ENCODE measurements at regions not wholly inside any gene's neighbourhood (a gene's known extent, or its start where the extent isn't known, plus 50 kb on each side); places are given as distances from the start of the nearest gene placed in this dataset.
A peak's percentile ranks its signal among the peaks of the same experiment; 100 is the strongest.

GRCh38 chr7:96784597-96784996, 75.0 kb upstream of the SEM1 start:
- Histone ChIP-seq H3K36me3 (ENCODE audit: control insufficient read depth, insufficient read depth, low read length) (no peaks in the 10 kb centered on the region), H3K27ac (ENCODE audit: insufficient read depth, low read length, poor library complexity, severe bottlenecking) (no peak overlapping the region), H3K9me3 (ENCODE audit: control insufficient read depth in 2 of 2, low read length in 2 of 2) (no peaks in the 10 kb centered on the region), H3K27me3 (ENCODE audit: control insufficient read depth, insufficient read depth, low read length) (no peaks in the 10 kb centered on the region), H3K4me1 (ENCODE audit: control insufficient read depth, insufficient read depth, low read length, poor library complexity, severe bottlenecking) (no peaks in the 10 kb centered on the region), H3K4me3 (ENCODE audit: low read depth, low read length) (no peak overlapping the region)
- Mint-ChIP-seq H3K4me1 (no peaks in the 10 kb centered on the region), H3K4me3 (no peak overlapping the region), H3K36me3 (no peaks in the 10 kb centered on the region), H3K27me3 (no peaks in the 10 kb centered on the region), H3K27ac (no peak overlapping the region), H3K9me3 (peaks cover 0 to 2% (median 0%) of the 10 kb centered on the region in 7 donors)
- no peak for ATAC-seq (ENCODE audit: low read depth in 2 of 2)
- no peak for DNase-seq

- Histone ChIP-seq H3K27me3 (ENCODE audit: control insufficient read depth, insufficient read depth, low read length) (no peaks in the 10 kb centered on the region), H3K9me3 (ENCODE audit: control insufficient read depth in 2 of 2, low read length in 2 of 2) (no peaks in the 10 kb centered on the region), H3K4me3 (ENCODE audit: low read depth, low read length) (no peak overlapping the region), H3K4me1 (ENCODE audit: control insufficient read depth, insufficient read depth, low read length, poor library complexity, severe bottlenecking) (no peaks in the 10 kb centered on the region), H3K36me3 (ENCODE audit: control insufficient read depth, insufficient read depth, low read length) (no peaks in the 10 kb centered on the region), H3K27ac (ENCODE audit: insufficient read depth, low read length, poor library complexity, severe bottlenecking) (no peak overlapping the region)
- Mint-ChIP-seq H3K9me3 (peaks cover 0 to 2% (median 0%) of the 10 kb centered on the region in 7 donors), H3K27me3 (peaks cover 5% of the 10 kb centered on the region), H3K27ac (no peak overlapping the region), H3K36me3 (no peaks in the 10 kb centered on the region), H3K4me3 (no peak overlapping the region), H3K4me1 (no peaks in the 10 kb centered on the region)
- ATAC-seq (ENCODE audit: low read depth in 2 of 2) (no peak), DNase-seq (no peak)
Observed at GRCh38 chr7:96786261-96786997, 76.8 kb upstream of the SEM1 start.

- Histone ChIP-seq H3K27me3 (ENCODE audit: control insufficient read depth, insufficient read depth, low read length) (no peaks in the 10 kb centered on the region), H3K27ac (ENCODE audit: insufficient read depth, low read length, poor library complexity, severe bottlenecking) (no peak overlapping the region), H3K36me3 (ENCODE audit: control insufficient read depth, insufficient read depth, low read length) (no peaks in the 10 kb centered on the region), H3K9me3 (ENCODE audit: control insufficient read depth in 2 of 2, low read length in 2 of 2) (no peaks in the 10 kb centered on the region), H3K4me1 (ENCODE audit: control insufficient read depth, insufficient read depth, low read length, poor library complexity, severe bottlenecking) (no peaks in the 10 kb centered on the region), H3K4me3 (ENCODE audit: low read depth, low read length) (no peak overlapping the region)
- H3K27ac Mint-ChIP-seq: no peak overlapping the region
- DNase-seq: no peak
- H3K27me3 Mint-ChIP-seq: peaks cover 5% of the 10 kb centered on the region
- peaks cover 0 to 2% (median 0%) of the 10 kb centered on the region in 7 donors for H3K9me3 Mint-ChIP-seq
- H3K4me1 Mint-ChIP-seq: no peaks in the 10 kb centered on the region
- no peak overlapping the region for H3K4me3 Mint-ChIP-seq
- no peaks in the 10 kb centered on the region for H3K36me3 Mint-ChIP-seq
- ATAC-seq (ENCODE audit: low read depth in 2 of 2): no peak
Observed at GRCh38 chr7:96786998-96787395, 77.4 kb upstream of the SEM1 start.

- peak overlapping the region in 1 of 3 donors; percentile 6 for H3K27ac Mint-ChIP-seq
- H3K4me1 ChIP-seq (ENCODE audit: control insufficient read depth, insufficient read depth, low read length, poor library complexity, severe bottlenecking): no peaks in the 10 kb centered on the region
- no peak for DNase-seq
- H3K27me3 Mint-ChIP-seq: peaks cover 5% of the 10 kb centered on the region
- H3K27ac ChIP-seq (ENCODE audit: insufficient read depth, low read length, poor library complexity, severe bottlenecking): no peak overlapping the region
- H3K36me3 ChIP-seq (ENCODE audit: control insufficient read depth, insufficient read depth, low read length): no peaks in the 10 kb centered on the region
- H3K4me1 Mint-ChIP-seq: no peaks in the 10 kb centered on the region
- no peak overlapping the region for H3K4me3 ChIP-seq (ENCODE audit: low read depth, low read length)
- ATAC-seq (ENCODE audit: low read depth in 2 of 2): no peak
- no peaks in the 10 kb centered on the region for H3K36me3 Mint-ChIP-seq
- peaks cover 1% of the 10 kb centered on the region for H3K27me3 ChIP-seq (ENCODE audit: control insufficient read depth, insufficient read depth, low read length)
- H3K9me3 ChIP-seq (ENCODE audit: control insufficient read depth in 2 of 2, low read length in 2 of 2): no peaks in the 10 kb centered on the region
- no peak overlapping the region for H3K4me3 Mint-ChIP-seq
- H3K9me3 Mint-ChIP-seq: peaks cover 0 to 2% (median 0%) of the 10 kb centered on the region in 7 donors
Observed at GRCh38 chr7:96789914-96790313, 80.3 kb upstream of the SEM1 start.

- Histone ChIP-seq H3K36me3 (ENCODE audit: control insufficient read depth, insufficient read depth, low read length) (no peaks in the 10 kb centered on the region), H3K4me1 (ENCODE audit: control insufficient read depth, insufficient read depth, low read length, poor library complexity, severe bottlenecking) (no peaks in the 10 kb centered on the region)
Observed at GRCh38 chr7:96792115-96792514, 82.5 kb upstream of the SEM1 start.

GRCh38 chr7:96794063-96794462, 84.4 kb upstream of the SEM1 start:
- no peak for DNase-seq
- H3K4me3 Mint-ChIP-seq: no peak overlapping the region
- H3K36me3 Mint-ChIP-seq: no peaks in the 10 kb centered on the region
- Histone ChIP-seq H3K9me3 (ENCODE audit: control insufficient read depth in 2 of 2, low read length in 2 of 2) (no peaks in the 10 kb centered on the region), H3K4me3 (ENCODE audit: low read depth, low read length) (no peak overlapping the region), H3K27me3 (ENCODE audit: control insufficient read depth, insufficient read depth, low read length) (peaks cover 1% of the 10 kb centered on the region), H3K4me1 (ENCODE audit: control insufficient read depth, insufficient read depth, low read length, poor library complexity, severe bottlenecking) (no peaks in the 10 kb centered on the region), H3K36me3 (ENCODE audit: control insufficient read depth, insufficient read depth, low read length) (no peaks in the 10 kb centered on the region), H3K27ac (ENCODE audit: insufficient read depth, low read length, poor library complexity, severe bottlenecking) (no peak overlapping the region)
- no peak for ATAC-seq (ENCODE audit: low read depth in 2 of 2)
- H3K27me3 Mint-ChIP-seq: peaks cover 5% of the 10 kb centered on the region
- H3K9me3 Mint-ChIP-seq: no peaks in the 10 kb centered on the region
- H3K4me1 Mint-ChIP-seq: no peaks in the 10 kb centered on the region
- H3K27ac Mint-ChIP-seq: no peak overlapping the region

More at GRCh38 chr7:96792115-96792514, 82.5 kb upstream of the SEM1 start:
- no peak overlapping the region for H3K4me3 ChIP-seq (ENCODE audit: low read depth, low read length)
- Mint-ChIP-seq H3K4me3 (no peak overlapping the region), H3K9me3 (no peaks in the 10 kb centered on the region), H3K27ac (no peak overlapping the region), H3K27me3 (peaks cover 5% of the 10 kb centered on the region), H3K4me1 (no peaks in the 10 kb centered on the region), H3K36me3 (no peaks in the 10 kb centered on the region)
- no peak overlapping the region for H3K27ac ChIP-seq (ENCODE audit: insufficient read depth, low read length, poor library complexity, severe bottlenecking)
- H3K9me3 ChIP-seq (ENCODE audit: control insufficient read depth in 2 of 2, low read length in 2 of 2): no peaks in the 10 kb centered on the region
- no peak for ATAC-seq (ENCODE audit: low read depth in 2 of 2)
- DNase-seq: no peak
- H3K27me3 ChIP-seq (ENCODE audit: control insufficient read depth, insufficient read depth, low read length): peaks cover 1% of the 10 kb centered on the region

- peaks cover 4% of the 10 kb centered on the region for H3K27me3 Mint-ChIP-seq
- H3K4me1 ChIP-seq (ENCODE audit: control insufficient read depth, insufficient read depth, low read length, poor library complexity, severe bottlenecking): no peaks in the 10 kb centered on the region
- H3K36me3 ChIP-seq (ENCODE audit: control insufficient read depth, insufficient read depth, low read length): no peaks in the 10 kb centered on the region
- ATAC-seq (ENCODE audit: low read depth in 2 of 2): no peak
- H3K36me3 Mint-ChIP-seq: no peaks in the 10 kb centered on the region
- no peak overlapping the region for H3K27ac Mint-ChIP-seq
- H3K27me3 ChIP-seq (ENCODE audit: control insufficient read depth, insufficient read depth, low read length): no peaks in the 10 kb centered on the region
- H3K4me1 Mint-ChIP-seq: no peaks in the 10 kb centered on the region
- no peak overlapping the region for H3K27ac ChIP-seq (ENCODE audit: insufficient read depth, low read length, poor library complexity, severe bottlenecking)
- no peak overlapping the region for H3K4me3 Mint-ChIP-seq
- peaks cover 0 to 2% (median 0%) of the 10 kb centered on the region in 7 donors for H3K9me3 Mint-ChIP-seq
- H3K4me3 ChIP-seq (ENCODE audit: low read depth, low read length): no peak overlapping the region
- no peaks in the 10 kb centered on the region for H3K9me3 ChIP-seq (ENCODE audit: control insufficient read depth in 2 of 2, low read length in 2 of 2)
- DNase-seq: no peak
Observed at GRCh38 chr7:96800122-96800521, 90.5 kb upstream of the SEM1 start.

- Mint-ChIP-seq H3K27ac (no peak overlapping the region), H3K9me3 (peaks cover 0 to 2% (median 0%) of the 10 kb centered on the region in 7 donors)
Observed at GRCh38 chr7:96800824-96801223, 91.2 kb upstream of the SEM1 start.

More at GRCh38 chr7:96800824-96801223, 91.2 kb upstream of the SEM1 start:
- DNase-seq (no peak), ATAC-seq (ENCODE audit: low read depth in 2 of 2) (no peak)
- Histone ChIP-seq H3K4me3 (ENCODE audit: low read depth, low read length) (no peak overlapping the region), H3K9me3 (ENCODE audit: control insufficient read depth in 2 of 2, low read length in 2 of 2) (no peaks in the 10 kb centered on the region), H3K4me1 (ENCODE audit: control insufficient read depth, insufficient read depth, low read length, poor library complexity, severe bottlenecking) (no peaks in the 10 kb centered on the region), H3K36me3 (ENCODE audit: control insufficient read depth, insufficient read depth, low read length) (no peaks in the 10 kb centered on the region), H3K27me3 (ENCODE audit: control insufficient read depth, insufficient read depth, low read length) (peaks cover 3% of the 10 kb centered on the region), H3K27ac (ENCODE audit: insufficient read depth, low read length, poor library complexity, severe bottlenecking) (no peak overlapping the region)
- H3K4me1 Mint-ChIP-seq: no peaks in the 10 kb centered on the region
- H3K4me3 Mint-ChIP-seq: no peak overlapping the region
- peaks cover 4% of the 10 kb centered on the region for H3K27me3 Mint-ChIP-seq
- H3K36me3 Mint-ChIP-seq: no peaks in the 10 kb centered on the region
